ENCODE measurements at regions not wholly inside any gene's neighbourhood (a gene's known extent, or its start where the extent isn't known, plus 50 kb on each side); places are given as distances from the start of the nearest gene placed in this dataset.

GRCh38 chr13:57946361-57946760 lies 314.8 kb downstream of the PCDH17 start:
- TF ChIP-seq, protein P1, sequence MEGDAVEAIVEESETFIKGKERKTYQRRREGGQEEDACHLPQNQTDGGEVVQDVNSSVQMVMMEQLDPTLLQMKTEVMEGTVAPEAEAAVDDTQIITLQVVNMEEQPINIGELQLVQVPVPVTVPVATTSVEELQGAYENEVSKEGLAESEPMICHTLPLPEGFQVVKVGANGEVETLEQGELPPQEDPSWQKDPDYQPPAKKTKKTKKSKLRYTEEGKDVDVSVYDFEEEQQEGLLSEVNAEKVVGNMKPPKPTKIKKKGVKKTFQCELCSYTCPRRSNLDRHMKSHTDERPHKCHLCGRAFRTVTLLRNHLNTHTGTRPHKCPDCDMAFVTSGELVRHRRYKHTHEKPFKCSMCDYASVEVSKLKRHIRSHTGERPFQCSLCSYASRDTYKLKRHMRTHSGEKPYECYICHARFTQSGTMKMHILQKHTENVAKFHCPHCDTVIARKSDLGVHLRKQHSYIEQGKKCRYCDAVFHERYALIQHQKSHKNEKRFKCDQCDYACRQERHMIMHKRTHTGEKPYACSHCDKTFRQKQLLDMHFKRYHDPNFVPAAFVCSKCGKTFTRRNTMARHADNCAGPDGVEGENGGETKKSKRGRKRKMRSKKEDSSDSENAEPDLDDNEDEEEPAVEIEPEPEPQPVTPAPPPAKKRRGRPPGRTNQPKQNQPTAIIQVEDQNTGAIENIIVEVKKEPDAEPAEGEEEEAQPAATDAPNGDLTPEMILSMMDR (IDR thresholded peaks at IDR 0.05; ENCODE audit: insufficient read depth, low read depth, low read length) = no peak
- TF ChIP-seq EZH2 (IDR thresholded peaks at IDR 0.05; ENCODE audit: insufficient read depth, low read length) = no peak
